ENCODE measurements at regions not wholly inside any gene's neighbourhood (a gene's known extent, or its start where the extent isn't known, plus 50 kb on each side); places are given as distances from the start of the nearest gene placed in this dataset.

GRCh38 chr12:105427883-105428282 lies 97.4 kb downstream of the C12orf75 start:
- BruUV-seq (replicated peaks): no TSS peak

More at GRCh38 chr12:105427883-105428282, 97.4 kb downstream of the C12orf75 start:
- Histone ChIP-seq H2AFZ (ENCODE audit: low read length) (no peak overlapping the region), H3K36me3 (replicated peaks in 1 of 2; ENCODE audit: control insufficient read depth in 1 of 2, insufficient read depth in 2 of 2, low read length in 2 of 2) (no peaks in the 10 kb centered on the region), H3K4me1 (ENCODE audit: insufficient read depth, low read length) (no peaks in the 10 kb centered on the region), H3K9me3 (ENCODE audit: low read length) (no peaks in the 10 kb centered on the region), H3K79me2 (ENCODE audit: insufficient read depth, low read length) (no peaks in the 10 kb centered on the region), H3K9ac (ENCODE audit: insufficient read depth, low read depth, low read length) (no peak overlapping the region), H3K27me3 (ENCODE audit: control insufficient read depth in 1 of 2, insufficient read depth in 2 of 2, low read length in 2 of 2) (no peaks in the 10 kb centered on the region), H3K27ac (ENCODE audit: extremely low read length, insufficient read depth, low read length) (no peak overlapping the region), H3K4me3 (replicated peaks in 1 of 3; ENCODE audit: insufficient read depth in 1 of 3, low read depth in 2 of 3, low read length in 3 of 3) (no peak overlapping the region), H3K4me2 (ENCODE audit: low read depth, low read length) (no peak overlapping the region), H4K20me1 (ENCODE audit: insufficient read depth, low read length) (no peaks in the 10 kb centered on the region)
- TF ChIP-seq DNMT3B (CRISPR knock-in tag; conservative IDR thresholded peaks at IDR 0.05) (no peak), ZNF232 (CRISPR knock-in tag; IDR thresholded peaks at IDR 0.05; ENCODE audit: borderline replicate concordance) (no peak), THAP8 (CRISPR knock-in tag; IDR thresholded peaks at IDR 0.05; ENCODE audit: borderline replicate concordance) (no peak), ATF3 (CRISPR knock-in tag; IDR thresholded peaks at IDR 0.05) (no peak), SSRP1 (CRISPR knock-in tag; IDR thresholded peaks at IDR 0.05) (no peak), TRIM24 (CRISPR knock-in tag; IDR thresholded peaks at IDR 0.05) (no peak), ZNF296 (CRISPR knock-in tag; conservative IDR thresholded peaks at IDR 0.05) (no peak), ARNT (IDR thresholded peaks at IDR 0.05) (no peak), NCOR1 (IDR thresholded peaks at IDR 0.05; ENCODE audit: borderline replicate concordance, low read length) (no peak), HMG20B (CRISPR knock-in tag; conservative IDR thresholded peaks at IDR 0.05) (no peak), MIER3 (CRISPR knock-in tag; IDR thresholded peaks at IDR 0.05; ENCODE audit: borderline replicate concordance) (no peak), ZMYM2 (CRISPR knock-in tag; IDR thresholded peaks at IDR 0.05) (no peak), SETDB1 (CRISPR knock-in tag; IDR thresholded peaks at IDR 0.05; ENCODE audit: borderline replicate concordance) (no peak), ZNF839 (CRISPR knock-in tag; IDR thresholded peaks at IDR 0.05; ENCODE audit: borderline replicate concordance) (no peak), HOXA5 (CRISPR knock-in tag; IDR thresholded peaks at IDR 0.05) (no peak)
- TF ChIP-seq, protein P1, sequence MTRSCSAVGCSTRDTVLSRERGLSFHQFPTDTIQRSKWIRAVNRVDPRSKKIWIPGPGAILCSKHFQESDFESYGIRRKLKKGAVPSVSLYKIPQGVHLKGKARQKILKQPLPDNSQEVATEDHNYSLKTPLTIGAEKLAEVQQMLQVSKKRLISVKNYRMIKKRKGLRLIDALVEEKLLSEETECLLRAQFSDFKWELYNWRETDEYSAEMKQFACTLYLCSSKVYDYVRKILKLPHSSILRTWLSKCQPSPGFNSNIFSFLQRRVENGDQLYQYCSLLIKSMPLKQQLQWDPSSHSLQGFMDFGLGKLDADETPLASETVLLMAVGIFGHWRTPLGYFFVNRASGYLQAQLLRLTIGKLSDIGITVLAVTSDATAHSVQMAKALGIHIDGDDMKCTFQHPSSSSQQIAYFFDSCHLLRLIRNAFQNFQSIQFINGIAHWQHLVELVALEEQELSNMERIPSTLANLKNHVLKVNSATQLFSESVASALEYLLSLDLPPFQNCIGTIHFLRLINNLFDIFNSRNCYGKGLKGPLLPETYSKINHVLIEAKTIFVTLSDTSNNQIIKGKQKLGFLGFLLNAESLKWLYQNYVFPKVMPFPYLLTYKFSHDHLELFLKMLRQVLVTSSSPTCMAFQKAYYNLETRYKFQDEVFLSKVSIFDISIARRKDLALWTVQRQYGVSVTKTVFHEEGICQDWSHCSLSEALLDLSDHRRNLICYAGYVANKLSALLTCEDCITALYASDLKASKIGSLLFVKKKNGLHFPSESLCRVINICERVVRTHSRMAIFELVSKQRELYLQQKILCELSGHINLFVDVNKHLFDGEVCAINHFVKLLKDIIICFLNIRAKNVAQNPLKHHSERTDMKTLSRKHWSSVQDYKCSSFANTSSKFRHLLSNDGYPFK (CRISPR knock-in tag; IDR thresholded peaks at IDR 0.05; ENCODE audit: borderline replicate concordance): no peak
- TF ChIP-seq, protein P2, sequence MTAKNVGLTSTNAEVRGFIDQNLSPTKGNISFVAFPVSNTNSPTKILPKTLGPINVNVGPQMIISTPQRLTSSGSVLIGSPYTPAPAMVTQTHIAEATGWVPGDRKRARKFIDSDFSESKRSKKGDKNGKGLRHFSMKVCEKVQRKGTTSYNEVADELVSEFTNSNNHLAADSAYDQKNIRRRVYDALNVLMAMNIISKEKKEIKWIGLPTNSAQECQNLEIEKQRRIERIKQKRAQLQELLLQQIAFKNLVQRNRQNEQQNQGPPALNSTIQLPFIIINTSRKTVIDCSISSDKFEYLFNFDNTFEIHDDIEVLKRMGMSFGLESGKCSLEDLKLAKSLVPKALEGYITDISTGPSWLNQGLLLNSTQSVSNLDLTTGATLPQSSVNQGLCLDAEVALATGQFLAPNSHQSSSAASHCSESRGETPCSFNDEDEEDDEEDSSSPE (CRISPR knock-in tag; IDR thresholded peaks at IDR 0.05): no peak
- DNase-seq (ENCODE audit: low spot score) (no peak), ATAC-seq (no peak), FAIRE-seq (no peak)
- CTCF ChIA-PET (ENCODE audit: low intra/inter-chr PET ratio, low total read pairs): no interaction called here
- in situ Hi-C loops (cut with HindIII; ENCODE audit: extremely low pct_ligation_motif_present, low pct_unique_long_range_greater_than_20kb) (loop anchor here (10.0 kb wide), 2 partner anchors 717 to 797 kb away; no protein-coding TSS in a partner anchor), intact Hi-C loops (cut with micrococcal nuclease; ENCODE audit: unreplicated experiment) (loop anchor here (10.0 kb wide), 1 partner anchor 917 kb away; no protein-coding TSS in a partner anchor)
- POLR2A ChIA-PET: no interaction called here
